Esophagus (tissue), 2 donors: ENCODE measurements at regions not wholly inside any gene's neighbourhood (a gene's known extent, or its start where the extent isn't known, plus 50 kb on each side); places are given as distances from the start of the nearest gene placed in this dataset.
"Not testable (repeated sequence)": the region's sequence is repeated elsewhere in the genome, so short reads cannot be mapped to it uniquely, and the experiment has no call there.

Source experiments
- H3K27ac ChIP-seq, 2 donors: one replicate each; pipeline ENCODE4 v1.5.1; 2013; ENCODE audit warnings: low read depth in 2 of 2, mild to moderate bottlenecking in 2 of 2, inconsistent platforms in 1 of 2, low read length in 1 of 2, moderate library complexity in 1 of 2
- H3K27me3 ChIP-seq, 2 donors: one replicate each; pipeline ENCODE4 v1.6.1; 2013; ENCODE audit warnings: low read length in 2 of 2, control low read depth in 1 of 2, mild to moderate bottlenecking in 1 of 2; ENCODE audit not compliant: insufficient read depth in 2 of 2, control insufficient read depth in 1 of 2
- H3K36me3 ChIP-seq, 2 donors: one replicate each; pipeline ENCODE4 v1.6.1; 2013; ENCODE audit warnings: low read length in 1 of 2; ENCODE audit not compliant: control insufficient read depth in 2 of 2, insufficient read depth in 2 of 2
- H3K4me1 ChIP-seq, 2 donors: one replicate each; pipeline ENCODE4 v1.6.1; 2013; ENCODE audit warnings: low read length in 1 of 2; ENCODE audit not compliant: control insufficient read depth in 2 of 2, insufficient read depth in 2 of 2
- H3K4me3 ChIP-seq, 2 donors: one replicate each; pipeline ENCODE4 v1.5.1; 2013; ENCODE audit warnings: low read length in 2 of 2, mild to moderate bottlenecking in 2 of 2, low read depth in 1 of 2, moderate library complexity in 1 of 2
- H3K9me3 ChIP-seq, 2 donors: one replicate each; pipeline ENCODE4 v1.6.1; 2013; ENCODE audit warnings: mild to moderate bottlenecking in 2 of 2, low read depth in 1 of 2, low read length in 1 of 2, moderate library complexity in 1 of 2; ENCODE audit not compliant: control insufficient read depth in 2 of 2, insufficient read depth in 1 of 2
- WGBS, 2 donors: extraction: QIAGEN DNeasy Blood & Tissue Kit; methylation state at CpG; one replicate each; pipeline ENCODE4 v1.1.7; 2013; 5-methylcytosine and 5-hydroxymethylcytosine counted together
- donor health status: healthy with polysubstance abuse.
- donor health status: Bipolar disorder and iron deficiency.

DNA sequence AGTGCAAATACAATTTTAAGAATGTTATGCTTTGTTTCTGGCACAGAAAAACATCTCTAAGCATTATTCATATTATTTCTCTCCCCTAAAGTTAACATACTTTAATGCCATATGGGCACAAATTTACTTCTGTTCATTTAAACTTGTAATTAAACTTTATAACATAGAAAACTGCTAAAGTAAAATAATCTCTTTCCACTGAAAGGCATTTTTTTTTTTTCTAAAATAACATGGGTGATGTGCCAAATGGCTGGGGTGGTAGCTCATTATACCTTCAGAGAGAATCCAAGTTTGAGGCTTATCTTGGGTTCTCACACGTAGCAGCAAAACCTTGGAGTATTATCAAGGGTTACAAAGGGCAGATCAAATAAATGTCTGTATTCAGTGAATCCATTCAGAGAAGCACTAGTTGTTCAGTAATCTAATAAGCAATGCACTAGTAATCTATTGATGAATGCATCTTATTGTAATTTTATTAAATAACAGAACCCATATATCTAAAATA, 257.6 kb upstream of the POU5F2 start:
- no peaks in the 10 kb centered on the region for H3K27me3 ChIP-seq
- H3K27ac ChIP-seq, result no peak overlapping the region
- no peaks in the 10 kb centered on the region for H3K36me3 ChIP-seq
- H3K4me3 ChIP-seq, result no peak overlapping the region
- WGBS, 2 donors, result 46 to 53% methylated on average over 1 of the region's 1 CpG
- no peaks in the 10 kb centered on the region for H3K9me3 ChIP-seq
- no peaks in the 10 kb centered on the region for H3K4me1 ChIP-seq

GRCh38 chr5:93997562-93997961, 256.2 kb upstream of the POU5F2 start:
- Histone ChIP-seq H3K36me3 (no peaks in the 10 kb centered on the region), H3K27ac (no peak overlapping the region), H3K27me3 (no peaks in the 10 kb centered on the region), H3K4me1 (no peaks in the 10 kb centered on the region), H3K9me3 (no peaks in the 10 kb centered on the region), H3K4me3 (no peak overlapping the region)
- 65 to 73% methylated on average over 1 of the region's 1 CpG for WGBS, 2 donors

DNA sequence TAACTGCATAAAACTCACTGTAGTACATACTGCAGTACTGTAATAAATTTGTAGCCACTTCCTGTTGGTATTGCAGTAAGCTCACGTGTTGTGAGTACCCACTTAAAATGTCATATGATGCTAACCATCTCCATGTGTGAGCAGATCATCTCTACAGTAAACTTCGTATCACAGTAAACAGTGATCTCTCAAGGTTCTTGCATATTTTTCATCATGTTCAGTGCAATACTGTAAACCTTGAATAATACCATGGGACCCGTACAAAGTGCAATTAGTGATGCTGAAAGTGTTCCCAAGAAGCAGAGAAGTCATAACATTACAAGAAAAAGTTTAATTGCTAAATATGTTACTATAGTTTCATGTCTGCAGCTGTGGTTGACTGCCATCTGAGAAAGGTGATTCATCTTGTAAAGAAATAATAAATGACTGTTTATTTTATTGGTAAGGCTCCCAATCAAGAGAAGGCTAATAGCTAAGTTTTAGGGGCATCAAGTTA, 253.8 kb upstream of the POU5F2 start:
- 75% methylated on average over 3 of the region's 3 CpGs for WGBS, 2 donors
- no peaks in the 10 kb centered on the region for H3K4me1 ChIP-seq
- H3K9me3 ChIP-seq, result no peaks in the 10 kb centered on the region
- no peak overlapping the region for H3K27ac ChIP-seq
- no peak overlapping the region for H3K4me3 ChIP-seq
- H3K36me3 ChIP-seq, result no peaks in the 10 kb centered on the region
- no peaks in the 10 kb centered on the region for H3K27me3 ChIP-seq

GRCh38 chr5:93993161-93993560, 251.8 kb upstream of the POU5F2 start:
- no peak overlapping the region for H3K27ac ChIP-seq
- H3K4me1 ChIP-seq, result no peaks in the 10 kb centered on the region
- H3K27me3 ChIP-seq, result no peaks in the 10 kb centered on the region
- no peaks in the 10 kb centered on the region for H3K9me3 ChIP-seq
- no peaks in the 10 kb centered on the region for H3K36me3 ChIP-seq
- no peak overlapping the region for H3K4me3 ChIP-seq
- WGBS, 2 donors, result 96% methylated on average over 2 of the region's 2 CpGs

- H3K4me3 ChIP-seq, result no peak overlapping the region
- no peaks in the 10 kb centered on the region for H3K4me1 ChIP-seq
- no peaks in the 10 kb centered on the region for H3K36me3 ChIP-seq
- no peaks in the 10 kb centered on the region for H3K9me3 ChIP-seq
- 70 to 78% methylated on average over 2 of the region's 2 CpGs for WGBS, 2 donors
- H3K27ac ChIP-seq, result no peak overlapping the region
- no peaks in the 10 kb centered on the region for H3K27me3 ChIP-seq
Measured at GRCh38 chr5:93990504-93991070, 249.2 kb upstream of the POU5F2 start.

- not testable (repeated sequence) for H3K27me3 ChIP-seq, H3K9me3 ChIP-seq, H3K4me3 ChIP-seq, H3K4me1 ChIP-seq, H3K36me3 ChIP-seq, H3K27ac ChIP-seq
- 94 to 97% methylated on average over 36 to 45 of the region's 45 CpGs for WGBS, 2 donors
Measured at GRCh38 chr5:93985940-93986570, 244.7 kb upstream of the POU5F2 start.

- Histone ChIP-seq H3K27me3 (no peaks in the 10 kb centered on the region), H3K9me3 (no peaks in the 10 kb centered on the region)
Measured at GRCh38 chr5:93978222-93978621, 236.8 kb upstream of the POU5F2 start.

GRCh38 chr5:93967923-93968322, 226.5 kb upstream of the POU5F2 start:
- no peaks in the 10 kb centered on the region for H3K9me3 ChIP-seq
- no peaks in the 10 kb centered on the region for H3K27me3 ChIP-seq
- H3K27ac ChIP-seq, result no peak overlapping the region
- no peaks in the 10 kb centered on the region for H3K36me3 ChIP-seq
- no peak overlapping the region for H3K4me3 ChIP-seq
- H3K4me1 ChIP-seq, result no peaks in the 10 kb centered on the region

More at GRCh38 chr5:93978222-93978621, 236.8 kb upstream of the POU5F2 start:
- Histone ChIP-seq H3K36me3 (no peaks in the 10 kb centered on the region), H3K27ac (no peak overlapping the region), H3K4me1 (no peaks in the 10 kb centered on the region), H3K4me3 (no peak overlapping the region)

GRCh38 chr5:93964421-93964820, 223.0 kb upstream of the POU5F2 start:
- Histone ChIP-seq H3K36me3 (no peaks in the 10 kb centered on the region), H3K4me1 (no peaks in the 10 kb centered on the region), H3K27ac (no peak overlapping the region), H3K9me3 (no peaks in the 10 kb centered on the region), H3K27me3 (no peaks in the 10 kb centered on the region), H3K4me3 (no peak overlapping the region)
- WGBS, 2 donors, result 87 to 95% methylated on average over 1 of the region's 1 CpG

GRCh38 chr5:93960042-93960441, 218.6 kb upstream of the POU5F2 start:
- H3K27ac ChIP-seq, result no peak overlapping the region
- 94 to 95% methylated on average over 3 of the region's 3 CpGs for WGBS, 2 donors
- H3K4me3 ChIP-seq, result no peak overlapping the region
- H3K9me3 ChIP-seq, result no peaks in the 10 kb centered on the region
- no peaks in the 10 kb centered on the region for H3K36me3 ChIP-seq
- no peaks in the 10 kb centered on the region for H3K4me1 ChIP-seq
- no peaks in the 10 kb centered on the region for H3K27me3 ChIP-seq
